ENCODE measurements at regions not wholly inside any gene's neighbourhood (a gene's known extent, or its start where the extent isn't known, plus 50 kb on each side); places are given as distances from the start of the nearest gene placed in this dataset.
"Not testable (repeated sequence)": the region's sequence is repeated elsewhere in the genome, so short reads cannot be mapped to it uniquely, and the experiment has no call there.

DNA sequence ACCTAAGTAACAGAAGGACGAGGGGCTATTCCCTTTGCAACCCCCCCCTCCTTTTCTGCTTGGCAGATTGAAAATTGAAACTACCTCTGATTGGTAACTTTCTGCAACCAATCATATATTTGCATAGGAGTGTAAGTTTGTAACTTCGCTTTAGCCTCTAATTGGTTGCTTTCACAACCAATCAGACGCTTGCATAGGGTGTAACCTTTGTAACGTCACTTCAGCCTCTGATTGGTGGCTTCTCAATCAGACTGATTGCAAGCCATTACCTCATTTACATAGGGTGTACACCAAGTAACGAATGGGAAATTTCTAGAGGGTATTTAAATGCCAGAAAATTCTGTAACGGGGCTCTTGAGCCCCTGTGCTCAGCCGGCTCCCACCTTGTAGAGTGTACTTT lies 131.9 kb upstream of the FOXD4L5 start:
- TF ChIP-seq, protein P1, sequence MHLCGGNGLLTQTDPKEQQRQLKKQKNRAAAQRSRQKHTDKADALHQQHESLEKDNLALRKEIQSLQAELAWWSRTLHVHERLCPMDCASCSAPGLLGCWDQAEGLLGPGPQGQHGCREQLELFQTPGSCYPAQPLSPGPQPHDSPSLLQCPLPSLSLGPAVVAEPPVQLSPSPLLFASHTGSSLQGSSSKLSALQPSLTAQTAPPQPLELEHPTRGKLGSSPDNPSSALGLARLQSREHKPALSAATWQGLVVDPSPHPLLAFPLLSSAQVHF (CRISPR knock-in tag; IDR thresholded peaks at IDR 0.05) = not testable (repeated sequence)
- not testable (repeated sequence) for TF ChIP-seq ETV5 (CRISPR knock-in tag; IDR thresholded peaks at IDR 0.05; ENCODE audit: borderline replicate concordance); NFIC (IDR thresholded peaks at IDR 0.05; ENCODE audit: low read length); ZNF768 (CRISPR knock-in tag; IDR thresholded peaks at IDR 0.05); ZNF775 (CRISPR knock-in tag; IDR thresholded peaks at IDR 0.05; ENCODE audit: borderline replicate concordance); ZZZ3 (CRISPR knock-in tag; IDR thresholded peaks at IDR 0.05; ENCODE audit: borderline replicate concordance); ZSCAN25 (CRISPR knock-in tag; IDR thresholded peaks at IDR 0.05); ZNF10 (CRISPR knock-in tag; IDR thresholded peaks at IDR 0.05; ENCODE audit: borderline replicate concordance, low read depth); DMAP1 (CRISPR knock-in tag; IDR thresholded peaks at IDR 0.05); ARNT2 (CRISPR knock-in tag; IDR thresholded peaks at IDR 0.05; ENCODE audit: low read depth); POLR2A (IDR thresholded peaks at IDR 0.05; ENCODE audit: insufficient read depth in 1 of 2, low read depth in 2 of 2, low read length in 2 of 2)
- TF ChIP-seq, protein P2, sequence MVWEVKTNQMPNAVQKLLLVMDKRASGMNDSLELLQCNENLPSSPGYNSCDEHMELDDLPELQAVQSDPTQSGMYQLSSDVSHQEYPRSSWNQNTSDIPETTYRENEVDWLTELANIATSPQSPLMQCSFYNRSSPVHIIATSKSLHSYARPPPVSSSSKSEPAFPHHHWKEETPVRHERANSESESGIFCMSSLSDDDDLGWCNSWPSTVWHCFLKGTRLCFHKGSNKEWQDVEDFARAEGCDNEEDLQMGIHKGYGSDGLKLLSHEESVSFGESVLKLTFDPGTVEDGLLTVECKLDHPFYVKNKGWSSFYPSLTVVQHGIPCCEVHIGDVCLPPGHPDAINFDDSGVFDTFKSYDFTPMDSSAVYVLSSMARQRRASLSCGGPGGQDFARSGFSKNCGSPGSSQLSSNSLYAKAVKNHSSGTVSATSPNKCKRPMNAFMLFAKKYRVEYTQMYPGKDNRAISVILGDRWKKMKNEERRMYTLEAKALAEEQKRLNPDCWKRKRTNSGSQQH (CRISPR knock-in tag; IDR thresholded peaks at IDR 0.05; ENCODE audit: low read depth) = not testable (repeated sequence)
- TF ChIP-seq, protein P3, sequence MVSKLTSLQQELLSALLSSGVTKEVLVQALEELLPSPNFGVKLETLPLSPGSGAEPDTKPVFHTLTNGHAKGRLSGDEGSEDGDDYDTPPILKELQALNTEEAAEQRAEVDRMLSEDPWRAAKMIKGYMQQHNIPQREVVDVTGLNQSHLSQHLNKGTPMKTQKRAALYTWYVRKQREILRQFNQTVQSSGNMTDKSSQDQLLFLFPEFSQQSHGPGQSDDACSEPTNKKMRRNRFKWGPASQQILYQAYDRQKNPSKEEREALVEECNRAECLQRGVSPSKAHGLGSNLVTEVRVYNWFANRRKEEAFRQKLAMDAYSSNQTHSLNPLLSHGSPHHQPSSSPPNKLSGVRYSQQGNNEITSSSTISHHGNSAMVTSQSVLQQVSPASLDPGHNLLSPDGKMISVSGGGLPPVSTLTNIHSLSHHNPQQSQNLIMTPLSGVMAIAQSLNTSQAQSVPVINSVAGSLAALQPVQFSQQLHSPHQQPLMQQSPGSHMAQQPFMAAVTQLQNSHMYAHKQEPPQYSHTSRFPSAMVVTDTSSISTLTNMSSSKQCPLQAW (CRISPR knock-in tag; IDR thresholded peaks at IDR 0.05) = not testable (repeated sequence)
- TF ChIP-seq, protein P4, sequence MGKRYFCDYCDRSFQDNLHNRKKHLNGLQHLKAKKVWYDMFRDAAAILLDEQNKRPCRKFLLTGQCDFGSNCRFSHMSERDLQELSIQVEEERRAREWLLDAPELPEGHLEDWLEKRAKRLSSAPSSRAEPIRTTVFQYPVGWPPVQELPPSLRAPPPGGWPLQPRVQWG (CRISPR knock-in tag; IDR thresholded peaks at IDR 0.05; ENCODE audit: borderline replicate concordance, low read depth) = not testable (repeated sequence)

Measured in HepG2 (cell line).